Activated naive CD4-positive, alpha-beta T cell treated with anti-CD3 and anti-CD28 coated beads, Interleukin-2, amount 50 U/mL, for 72 hours (primary cell): ENCODE measurements at regions not wholly inside any gene's neighbourhood (a gene's known extent, or its start where the extent isn't known, plus 50 kb on each side); places are given as distances from the start of the nearest gene placed in this dataset.
A peak's percentile ranks its signal among the peaks of the same experiment; 100 is the strongest.

Source experiments
- ATAC-seq, 2 donors: fragments of 150-1000 bp; cut with Tn5 transposase; 2 replicates each; pipeline ENCODE4 v1.10.0; 2021; ENCODE audit warnings: mild to moderate bottlenecking in 2 of 2, moderate library complexity in 2 of 2
- DNase-seq, 2 donors: peaks; one replicate each; pipeline ENCODE4 v3.0.0; 2021 to 2022; ENCODE audit warnings: low spot score in 2 of 2
- H3K27ac Mint-ChIP-seq, 2 donors: one replicate each; pipeline ENCODE4 v1.8.0; 2022; ENCODE audit warnings: mild to moderate bottlenecking in 2 of 2, mixed read lengths in 2 of 2
- H3K36me3 Mint-ChIP-seq, 2 donors: one replicate each; pipeline ENCODE4 v1.8.0; 2022; ENCODE audit warnings: mixed read lengths in 2 of 2
- H3K9me3 Mint-ChIP-seq, 2 donors: one replicate each; pipeline ENCODE4 v1.8.0; 2022; ENCODE audit warnings: mixed read lengths in 2 of 2

- Mint-ChIP-seq H3K36me3 (peaks cover 6 to 12% of the 10 kb centered on the region in 2 donors), H3K9me3 (peaks cover 22 to 28% of the 10 kb centered on the region in 2 donors), H3K27ac (no peak overlapping the region)
- no peak for DNase-seq
- ATAC-seq, result no peak
These were observed 104.6 kb downstream of the AMY1C start for GRCh38 chr1:103854279-103854678.

GRCh38 chr1:103859721-103860120 lies 110.0 kb downstream of the AMY1C start:
- DNase-seq, result no peak
- no peak for ATAC-seq
- peaks cover 13 to 24% of the 10 kb centered on the region in 2 donors for H3K9me3 Mint-ChIP-seq
- peaks cover 3 to 6% of the 10 kb centered on the region in 2 donors for H3K36me3 Mint-ChIP-seq
- no peak overlapping the region for H3K27ac Mint-ChIP-seq

GRCh38 chr1:103898576-103899345 lies 149.1 kb downstream of the AMY1C start:
- ATAC-seq, result no peak
- Mint-ChIP-seq H3K9me3 (peaks cover 17 to 18% of the 10 kb centered on the region in 2 donors), H3K36me3 (no peaks in the 10 kb centered on the region), H3K27ac (no peak overlapping the region)
- DNase-seq, result no peak

GRCh38 chr1:103900005-103900404 lies 150.3 kb downstream of the AMY1C start:
- Mint-ChIP-seq H3K36me3 (peaks cover 0 to 5% of the 10 kb centered on the region in 2 donors), H3K27ac (no peak overlapping the region), H3K9me3 (peaks cover 22 to 24% of the 10 kb centered on the region in 2 donors)
- ATAC-seq (no peak), DNase-seq (no peak)

- Mint-ChIP-seq H3K27ac (no peak overlapping the region), H3K9me3 (peaks cover 22 to 24% of the 10 kb centered on the region in 2 donors), H3K36me3 (peaks cover 0 to 5% of the 10 kb centered on the region in 2 donors)
- ATAC-seq, result no peak
- no peak for DNase-seq
These were observed 151.4 kb downstream of the AMY1C start for GRCh38 chr1:103901072-103901471.

- Mint-ChIP-seq H3K36me3 (peaks cover 0 to 5% of the 10 kb centered on the region in 2 donors), H3K9me3 (peaks cover 24 to 25% of the 10 kb centered on the region in 2 donors), H3K27ac (no peak overlapping the region)
- no peak for ATAC-seq
- no peak for DNase-seq
These were observed 155.7 kb downstream of the AMY1C start for GRCh38 chr1:103905363-103905762.

GRCh38 chr1:103911450-103911849 lies 161.8 kb downstream of the AMY1C start:
- ATAC-seq (no peak), DNase-seq (no peak)
- Mint-ChIP-seq H3K27ac (no peak overlapping the region), H3K9me3 (peaks cover 7 to 18% of the 10 kb centered on the region in 2 donors), H3K36me3 (no peaks in the 10 kb centered on the region)

GRCh38 chr1:103917795-103918194 lies 168.1 kb downstream of the AMY1C start:
- no peak for ATAC-seq
- Mint-ChIP-seq H3K36me3 (no peaks in the 10 kb centered on the region), H3K9me3 (peaks cover 11 to 24% of the 10 kb centered on the region in 2 donors), H3K27ac (no peak overlapping the region)
- no peak for DNase-seq

GRCh38 chr1:103931891-103932290 lies 182.2 kb downstream of the AMY1C start:
- ATAC-seq, result no peak
- H3K36me3 Mint-ChIP-seq, result no peaks in the 10 kb centered on the region
- H3K27ac Mint-ChIP-seq, result no peak overlapping the region
- peaks cover 6 to 8% of the 10 kb centered on the region in 2 donors for H3K9me3 Mint-ChIP-seq
- DNase-seq, result no peak

GRCh38 chr1:103937763-103938357 lies 188.2 kb downstream of the AMY1C start:
- H3K36me3 Mint-ChIP-seq, result no peaks in the 10 kb centered on the region
- DNase-seq (no peak), ATAC-seq (peak in 1 of 2 donors; percentile 20)
- peaks cover 8% of the 10 kb centered on the region in 2 donors for H3K9me3 Mint-ChIP-seq
- no peak overlapping the region for H3K27ac Mint-ChIP-seq

GRCh38 chr1:103941086-103941485 lies 191.4 kb downstream of the AMY1C start:
- no peak for ATAC-seq
- no peak for DNase-seq
- Mint-ChIP-seq H3K27ac (no peak overlapping the region), H3K9me3 (peaks cover 6 to 9% of the 10 kb centered on the region in 2 donors), H3K36me3 (no peaks in the 10 kb centered on the region)

- Mint-ChIP-seq H3K36me3 (no peaks in the 10 kb centered on the region), H3K9me3 (peaks cover 6 to 9% of the 10 kb centered on the region in 2 donors), H3K27ac (no peak overlapping the region)
- ATAC-seq (no peak), DNase-seq (no peak)
These were observed 192.3 kb downstream of the AMY1C start for GRCh38 chr1:103942029-103942428.

GRCh38 chr1:103945774-103946173 lies 196.1 kb downstream of the AMY1C start:
- DNase-seq (no peak), ATAC-seq (no peak)
- Mint-ChIP-seq H3K36me3 (no peaks in the 10 kb centered on the region), H3K9me3 (peaks cover under 1 to 9% of the 10 kb centered on the region in 2 donors), H3K27ac (no peak overlapping the region)

GRCh38 chr1:103948526-103948925 lies 198.8 kb downstream of the AMY1C start:
- Mint-ChIP-seq H3K36me3 (no peaks in the 10 kb centered on the region), H3K9me3 (peaks cover 8 to 9% of the 10 kb centered on the region in 2 donors), H3K27ac (no peak overlapping the region)
- no peak for DNase-seq
- no peak for ATAC-seq

- ATAC-seq (no peak), DNase-seq (no peak)
- peaks cover 8 to 9% of the 10 kb centered on the region in 2 donors for H3K9me3 Mint-ChIP-seq
- H3K27ac Mint-ChIP-seq, result no peak overlapping the region
- H3K36me3 Mint-ChIP-seq, result no peaks in the 10 kb centered on the region
These were observed 200.1 kb downstream of the AMY1C start for GRCh38 chr1:103949779-103950178.

GRCh38 chr1:103953386-103953785 lies 203.7 kb downstream of the AMY1C start:
- DNase-seq, result no peak
- Mint-ChIP-seq H3K36me3 (no peaks in the 10 kb centered on the region), H3K27ac (no peak overlapping the region), H3K9me3 (peaks cover 4 to 9% of the 10 kb centered on the region in 2 donors)
- no peak for ATAC-seq

GRCh38 chr1:103958699-103959098 lies 209.0 kb downstream of the AMY1C start:
- Mint-ChIP-seq H3K36me3 (peaks cover 0 to 11% of the 10 kb centered on the region in 2 donors), H3K9me3 (peaks cover 0 to 7% of the 10 kb centered on the region in 2 donors), H3K27ac (no peak overlapping the region)
- ATAC-seq, result no peak
- no peak for DNase-seq

- Mint-ChIP-seq H3K27ac (no peak overlapping the region), H3K9me3 (peaks cover 0 to 7% of the 10 kb centered on the region in 2 donors), H3K36me3 (peaks cover 0 to 11% of the 10 kb centered on the region in 2 donors)
- DNase-seq (no peak), ATAC-seq (no peak)
These were observed 209.9 kb downstream of the AMY1C start for GRCh38 chr1:103959565-103959964.
